ENCODE measurements at regions not wholly inside any gene's neighbourhood (a gene's known extent, or its start where the extent isn't known, plus 50 kb on each side); places are given as distances from the start of the nearest gene placed in this dataset.

DNA sequence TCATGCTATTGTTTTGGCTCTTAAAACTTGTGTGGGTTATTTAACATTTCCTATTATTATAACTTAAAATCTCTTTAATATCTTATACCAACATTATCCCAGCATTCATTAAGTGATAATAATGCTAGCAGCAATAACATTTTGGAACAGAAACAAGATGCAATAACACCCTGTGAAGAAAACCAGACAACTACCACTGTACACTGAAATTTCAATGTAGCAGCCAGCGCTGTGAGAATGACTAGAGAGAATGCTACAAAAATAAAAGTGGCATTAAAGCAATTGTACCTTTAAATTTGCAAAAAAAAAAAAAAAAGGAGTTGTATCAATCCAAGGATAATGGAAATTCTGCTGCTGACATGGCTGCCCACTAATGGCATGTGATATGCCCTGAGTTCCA is 269.9 kb downstream of the TTC32 start:
- TF ChIP-seq TAF1 (IDR thresholded peaks at IDR 0.05; ENCODE audit: borderline replicate concordance, insufficient read depth, low read length) (no peak), REST (IDR thresholded peaks at IDR 0.05; ENCODE audit: insufficient read depth in 1 of 2, low read depth in 2 of 2, low read length in 2 of 2) (no peak), POLR2AphosphoS5 (IDR thresholded peaks at IDR 0.05; ENCODE audit: low read depth, low read length) (no peak), SIN3A (IDR thresholded peaks at IDR 0.05; ENCODE audit: borderline replicate concordance, insufficient read depth, low read length) (no peak)

Measured in PFSK-1 (cell line).